AG04449 (cell line): ENCODE measurements at regions not wholly inside any gene's neighbourhood (a gene's known extent, or its start where the extent isn't known, plus 50 kb on each side); places are given as distances from the start of the nearest gene placed in this dataset.

ENCODE experiments used
- CTCF ChIA-PET: fragments of 350-600 bp; formaldehyde crosslinking; extraction: SDS; loops from one replicate; lab custom pipeline; 2021; ENCODE audit warnings: antibody characterized with exemption; lab: Yijun Ruan, JAX
- POLR2A ChIA-PET: fragments of 400-600, 350-600 bp; formaldehyde crosslinking; extraction: SDS; loops from one replicate; lab custom pipeline; 2020; ENCODE audit warnings: antibody characterized with exemption, inconsistent platforms; lab: Yijun Ruan, JAX
- DNase-seq: peaks from one replicate; pipeline ENCODE4 v3.0.0-alpha.2; 2010; ENCODE audit warnings: low read depth, low spot score
- H3K4me3 ChIP-seq: 2 replicates; pipeline ENCODE4 v1.5.1; 2011; ENCODE audit warnings: low read depth, mild to moderate bottlenecking, control low read depth, low read length
- CTCF ChIP-seq: IDR thresholded peaks from one replicate; pipeline ENCODE4 v1.5.1; 2011; ENCODE audit warnings: mild to moderate bottlenecking, moderate library complexity, low read length, control low read depth, inconsistent platforms; ENCODE audit not compliant: insufficient read depth; ENCODE audit errors: missing control alignments

- DNase-seq = no peak
- no peak overlapping the region for H3K4me3 ChIP-seq
- CTCF ChIA-PET = interaction anchor here (1.1 to 2.6 kb wide), 4 partner anchors 9 to 251 kb away, joined by 3 to 8 read pairs (median 4); no protein-coding TSS in a partner anchor
- TF ChIP-seq CTCF = no peak
- POLR2A ChIA-PET = no interaction called here
These were observed 170.0 kb downstream of the MINAR1 start for GRCh38 chr15:79602180-79602579.

- ChIA-PET POLR2A (no interaction called here), CTCF (interaction anchor here (1.4 to 2.6 kb wide), 4 partner anchors 10 to 263 kb away, joined by 4 to 8 read pairs (median 4); no protein-coding TSS in a partner anchor)
- H3K4me3 ChIP-seq = no peak overlapping the region
- TF ChIP-seq CTCF = no peak
- peak; percentile 23 for DNase-seq
These were observed 170.6 kb downstream of the MINAR1 start for GRCh38 chr15:79602731-79603130.

- TF ChIP-seq CTCF = no peak
- no peak for DNase-seq
- H3K4me3 ChIP-seq = no peak overlapping the region
- ChIA-PET CTCF (interaction anchor here (1.8 kb wide), 1 partner anchor 10 kb away, joined by 13 read pairs; no protein-coding TSS in a partner anchor), POLR2A (no interaction called here)
These were observed 174.8 kb downstream of the MINAR1 start for GRCh38 chr15:79606831-79607355.

- DNase-seq = no peak
- ChIA-PET CTCF (interaction anchor here (2.6 kb wide), 1 partner anchor 11 kb away, joined by 17 read pairs; no protein-coding TSS in a partner anchor), POLR2A (no interaction called here)
- H3K4me3 ChIP-seq = no peak overlapping the region
- no peak for TF ChIP-seq CTCF
These were observed 176.1 kb downstream of the MINAR1 start for GRCh38 chr15:79608066-79608864.

GRCh38 chr15:79609506-79609905, 177.4 kb downstream of the MINAR1 start:
- DNase-seq = no peak
- no peak for TF ChIP-seq CTCF
- ChIA-PET CTCF (interaction anchor here (2.6 kb wide), 1 partner anchor 13 kb away, joined by 17 read pairs; no protein-coding TSS in a partner anchor), POLR2A (no interaction called here)
- no peak overlapping the region for H3K4me3 ChIP-seq

- CTCF ChIA-PET = interaction anchor here (1.1 to 2.6 kb wide), 3 partner anchors 12 to 239 kb away, joined by 4 to 17 read pairs (median 5); no protein-coding TSS in a partner anchor
- DNase-seq = no peak
- TF ChIP-seq CTCF = no peak
- H3K4me3 ChIP-seq = no peak overlapping the region
- POLR2A ChIA-PET = no interaction called here
These were observed 177.9 kb downstream of the MINAR1 start for GRCh38 chr15:79610021-79610420.
